GM23248 (cell line): ENCODE measurements at regions not wholly inside any gene's neighbourhood (a gene's known extent, or its start where the extent isn't known, plus 50 kb on each side); places are given as distances from the start of the nearest gene placed in this dataset.

ENCODE experiments used
- EZH2 ChIP-seq: fragments of 200-600 bp; sonication (generic); IDR thresholded peaks from 2 replicates; pipeline ENCODE4 v1.6.1; 2018; ENCODE audit warnings: antibody characterized with exemption, mild to moderate bottlenecking; ENCODE audit not compliant: insufficient read depth, poor library complexity, severe bottlenecking
- EZH2phosphoT487 ChIP-seq: fragments of 200-600 bp; sonication (generic); IDR thresholded peaks from 2 replicates; pipeline ENCODE4 v1.6.1; 2018; ENCODE audit warnings: antibody characterized with exemption, moderate library complexity, mild to moderate bottlenecking, low read depth; ENCODE audit not compliant: insufficient read depth

GRCh38 chr6:44012078-44012493 lies 115.2 kb downstream of the MRPL14 start:
- TF ChIP-seq EZH2 (no peak), EZH2phosphoT487 (no peak)
